GM18873 (cell line): ENCODE measurements at regions not wholly inside any gene's neighbourhood (a gene's known extent, or its start where the extent isn't known, plus 50 kb on each side); places are given as distances from the start of the nearest gene placed in this dataset.

ENCODE experiments used
- ATAC-seq: cut with Tn5 transposase; IDR thresholded peaks from one replicate; pipeline ENCODE4 v1.9.1; 2021; ENCODE audit warnings: mild to moderate bottlenecking, moderate library complexity, moderate number of reproducible peaks; ENCODE audit not compliant: unreplicated experiment, low FRiP score

DNA sequence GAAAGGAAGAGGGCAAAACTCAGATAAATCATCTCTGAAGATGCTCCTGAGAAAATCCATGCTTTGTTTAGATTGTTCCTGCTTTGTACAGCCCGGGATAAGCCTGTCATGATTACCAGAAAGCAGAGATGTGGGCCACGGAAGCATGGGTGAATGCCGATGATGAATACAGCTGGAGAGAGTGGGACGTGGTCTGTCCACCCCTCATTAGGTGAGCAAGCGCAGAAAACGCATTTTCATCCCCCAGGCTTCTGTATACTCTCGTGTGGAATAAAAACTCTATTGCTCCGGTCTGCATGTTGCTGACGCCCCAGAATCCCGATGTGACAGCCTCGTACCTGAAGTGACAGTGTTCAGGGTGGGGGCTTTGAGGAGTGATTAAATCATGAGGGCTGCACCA is 52.0 kb upstream of the SALL3 start:
- ATAC-seq = no peak

DNA sequence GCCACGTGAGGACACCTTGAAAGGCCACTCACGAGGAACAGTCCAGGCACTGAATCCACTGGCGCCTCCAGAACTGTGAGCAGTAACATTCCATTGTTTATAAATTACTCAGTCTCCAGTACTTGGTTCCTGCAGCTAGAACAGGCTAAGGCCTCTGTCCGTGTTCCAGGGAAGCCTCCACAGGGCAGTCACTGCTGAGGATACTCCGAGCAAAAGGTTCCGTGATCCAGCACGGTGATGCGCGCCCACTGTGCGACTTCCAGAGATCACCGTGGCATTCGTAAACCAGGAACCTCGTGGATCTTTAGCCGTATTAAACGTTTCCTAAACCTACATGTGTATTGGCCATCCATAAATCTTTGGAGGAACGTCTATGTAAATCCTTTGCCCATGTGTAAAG is 51.5 kb upstream of the SALL3 start:
- ATAC-seq = no peak

DNA sequence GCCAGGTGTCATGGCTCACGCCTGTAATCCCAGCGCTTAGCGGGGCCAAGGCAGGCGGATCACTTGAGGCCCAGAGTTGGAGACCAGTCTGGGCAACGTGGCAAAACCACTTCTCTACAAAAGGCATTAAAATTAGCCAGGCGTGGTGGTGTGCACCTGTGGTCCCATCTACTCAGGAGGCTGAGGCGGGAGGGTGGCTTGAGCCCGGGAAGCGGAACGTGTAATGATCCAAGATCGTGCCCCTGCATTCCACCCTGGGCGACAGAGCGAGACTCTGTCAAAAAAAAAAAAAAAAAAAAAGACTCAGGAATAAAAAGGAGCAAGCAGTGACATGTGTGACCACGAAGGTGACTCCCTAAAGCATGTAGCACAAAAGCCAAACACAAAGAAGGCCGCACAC is 50.1 kb upstream of the SALL3 start:
- no peak for ATAC-seq
